ENCODE measurements at regions not wholly inside any gene's neighbourhood (a gene's known extent, or its start where the extent isn't known, plus 50 kb on each side); places are given as distances from the start of the nearest gene placed in this dataset.

GRCh38 chr22:27022896-27023361 is 365.5 kb downstream of the MIAT start:
- Histone ChIP-seq H3K36me3 (no peaks in the 10 kb centered on the region), H3K27me3 (ENCODE audit: insufficient read depth, low read depth, severe bottlenecking) (no peaks in the 10 kb centered on the region), H3K27ac (no peak overlapping the region), H3K4me3 (ENCODE audit: low read depth, low read length) (no peak overlapping the region), H3K9me3 (ENCODE audit: severe bottlenecking) (no peaks in the 10 kb centered on the region)
- no peak for TF ChIP-seq CTCF (IDR thresholded peaks at IDR 0.05; ENCODE audit: low read depth, low read length)
- no peak for DNase-seq

DNA sequence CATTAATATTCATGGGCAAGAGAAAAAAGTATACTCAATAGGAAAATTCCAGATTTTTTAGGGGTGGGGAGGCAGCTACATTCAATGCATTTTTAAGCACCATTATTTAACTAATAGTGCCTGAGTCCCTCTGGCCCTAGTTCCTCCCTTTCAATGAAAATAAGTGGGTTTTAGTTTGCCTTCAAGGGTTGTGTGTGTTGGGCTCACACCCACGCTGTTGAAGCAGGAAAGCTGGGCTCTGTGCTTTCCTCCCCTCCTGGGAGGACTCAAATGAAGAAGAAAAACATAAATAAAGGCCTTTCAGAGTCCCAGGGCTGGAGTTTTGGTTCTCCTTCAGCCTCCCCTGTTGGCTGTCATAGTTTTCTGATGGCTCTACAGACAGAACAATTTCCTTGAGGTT is 366.2 kb downstream of the MIAT start:
- TF ChIP-seq CTCF (IDR thresholded peaks at IDR 0.05; ENCODE audit: low read depth, low read length) = no peak
- no peaks in the 10 kb centered on the region for H3K27me3 ChIP-seq (ENCODE audit: insufficient read depth, low read depth, severe bottlenecking)
- H3K27ac ChIP-seq = no peak overlapping the region
- no peak overlapping the region for H3K4me3 ChIP-seq (ENCODE audit: low read depth, low read length)
- H3K9me3 ChIP-seq (ENCODE audit: severe bottlenecking) = no peaks in the 10 kb centered on the region
- no peaks in the 10 kb centered on the region for H3K36me3 ChIP-seq
- DNase-seq = no peak

GRCh38 chr22:27024982-27025381 is 367.6 kb downstream of the MIAT start:
- H3K9me3 ChIP-seq (ENCODE audit: severe bottlenecking) = peaks cover 3% of the 10 kb centered on the region
- H3K27ac ChIP-seq = no peak overlapping the region
- no peak overlapping the region for H3K4me3 ChIP-seq (ENCODE audit: low read depth, low read length)
- no peak for DNase-seq
- no peaks in the 10 kb centered on the region for H3K36me3 ChIP-seq
- no peaks in the 10 kb centered on the region for H3K27me3 ChIP-seq (ENCODE audit: insufficient read depth, low read depth, severe bottlenecking)
- TF ChIP-seq CTCF (IDR thresholded peaks at IDR 0.05; ENCODE audit: low read depth, low read length) = no peak

- H3K27me3 ChIP-seq (ENCODE audit: insufficient read depth, low read depth, severe bottlenecking) = no peaks in the 10 kb centered on the region
- DNase-seq = no peak
- no peak overlapping the region for H3K4me3 ChIP-seq (ENCODE audit: low read depth, low read length)
- no peaks in the 10 kb centered on the region for H3K36me3 ChIP-seq
- no peak overlapping the region for H3K27ac ChIP-seq
- TF ChIP-seq CTCF (IDR thresholded peaks at IDR 0.05; ENCODE audit: low read depth, low read length) = no peak
- peaks cover 3% of the 10 kb centered on the region for H3K9me3 ChIP-seq (ENCODE audit: severe bottlenecking)
These were observed 370.7 kb downstream of the MIAT start for GRCh38 chr22:27028093-27028492.

GRCh38 chr22:27029584-27030130 is 372.3 kb downstream of the MIAT start:
- Histone ChIP-seq H3K9me3 (ENCODE audit: severe bottlenecking) (peaks cover 3% of the 10 kb centered on the region), H3K27me3 (ENCODE audit: insufficient read depth, low read depth, severe bottlenecking) (no peaks in the 10 kb centered on the region), H3K27ac (no peak overlapping the region), H3K36me3 (no peaks in the 10 kb centered on the region), H3K4me3 (ENCODE audit: low read depth, low read length) (no peak overlapping the region)
- DNase-seq = no peak
- TF ChIP-seq CTCF (IDR thresholded peaks at IDR 0.05; ENCODE audit: low read depth, low read length) = no peak; the same call in 1 of the 2 replicates
